IPS-NIHi7 (cell line): ENCODE measurements at regions not wholly inside any gene's neighbourhood (a gene's known extent, or its start where the extent isn't known, plus 50 kb on each side); places are given as distances from the start of the nearest gene placed in this dataset.

Experiments used
- DNase-seq: peaks from one replicate; pipeline ENCODE4 v3.0.0; 2012; ENCODE audit warnings: mixed read lengths; ENCODE audit errors: extremely low spot score

DNA sequence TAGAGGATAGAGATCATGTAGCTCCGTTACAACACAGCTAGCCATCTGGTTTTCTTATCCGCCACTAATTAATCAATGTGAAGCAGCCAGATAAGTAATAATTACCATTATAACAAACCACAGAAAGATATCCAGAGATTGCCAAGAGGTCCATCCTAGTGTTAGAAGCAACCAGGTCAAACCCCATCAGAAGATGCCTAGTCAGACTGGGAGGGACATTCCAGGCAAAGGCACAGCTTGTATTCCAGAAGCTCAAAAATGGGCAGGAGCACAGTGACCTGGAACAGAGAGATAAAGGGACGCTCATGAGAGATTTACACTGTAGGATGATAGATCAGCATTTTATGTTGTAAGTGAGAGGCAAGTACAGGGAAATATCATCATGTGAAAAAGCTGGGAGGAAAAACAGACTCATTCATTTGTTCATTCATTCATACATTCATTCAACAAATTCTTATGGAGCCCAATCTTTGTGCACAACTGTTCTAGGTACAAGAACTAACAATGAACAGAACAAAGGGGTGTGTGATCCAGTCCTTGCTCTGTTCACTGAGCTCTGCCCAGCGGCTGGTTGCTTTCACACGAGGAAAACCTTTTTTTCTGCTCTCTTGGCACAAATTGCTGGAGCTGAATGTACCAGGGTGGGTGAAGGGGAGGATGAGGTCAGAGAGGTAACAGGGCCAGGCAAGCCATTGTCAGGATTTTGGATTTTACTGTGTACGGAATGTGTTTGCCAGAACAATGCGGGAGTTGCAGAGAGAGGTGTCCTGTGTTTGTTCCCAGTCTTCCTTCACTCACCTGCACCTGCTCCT lies 240.8 kb upstream of the FGGY start:
- DNase-seq: no peak

DNA sequence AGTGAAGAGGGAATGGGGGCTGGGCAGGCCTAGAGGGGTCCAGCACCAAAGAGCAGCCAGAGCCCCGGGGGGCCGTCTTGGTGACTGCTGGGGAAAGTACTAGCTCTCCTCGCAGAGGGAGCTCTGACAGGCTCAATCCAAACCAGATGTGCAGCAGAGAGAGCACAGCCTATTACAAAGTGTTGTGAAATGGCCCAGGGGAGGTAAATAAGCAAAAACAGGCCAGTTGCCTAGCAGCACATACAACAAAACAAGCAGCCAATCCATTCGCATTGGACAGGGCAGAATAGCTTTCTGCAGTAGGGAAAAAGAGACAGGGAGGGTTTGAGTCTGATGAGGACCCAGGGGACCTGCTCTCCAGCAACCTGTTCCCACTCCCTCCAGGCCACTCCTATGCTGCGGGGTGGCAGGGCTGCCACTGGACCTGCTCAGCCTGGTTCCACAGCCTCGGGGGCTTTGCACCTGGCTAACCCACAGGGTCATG lies 239.6 kb upstream of the FGGY start:
- DNase-seq: peak; percentile 53

DNA sequence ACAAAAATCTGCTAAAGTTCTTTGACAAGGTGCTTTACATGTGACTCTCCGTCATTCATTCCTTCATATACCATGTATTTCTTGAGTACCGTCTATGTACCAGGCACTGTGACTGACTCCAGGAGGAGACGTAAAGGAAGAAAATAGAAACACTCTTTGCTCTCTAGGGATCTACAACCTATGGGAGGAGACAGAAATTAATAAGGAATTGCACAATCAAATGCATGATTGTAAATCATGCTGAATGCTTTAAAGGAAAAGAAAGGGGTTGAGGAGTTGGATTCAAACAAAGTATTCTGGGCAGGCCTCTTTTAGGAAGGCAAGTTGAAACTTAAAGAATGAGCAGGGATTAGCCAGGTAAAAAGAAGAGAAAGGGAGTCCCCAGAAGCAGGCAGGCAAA lies 239.1 kb upstream of the FGGY start:
- DNase-seq: no peak

DNA sequence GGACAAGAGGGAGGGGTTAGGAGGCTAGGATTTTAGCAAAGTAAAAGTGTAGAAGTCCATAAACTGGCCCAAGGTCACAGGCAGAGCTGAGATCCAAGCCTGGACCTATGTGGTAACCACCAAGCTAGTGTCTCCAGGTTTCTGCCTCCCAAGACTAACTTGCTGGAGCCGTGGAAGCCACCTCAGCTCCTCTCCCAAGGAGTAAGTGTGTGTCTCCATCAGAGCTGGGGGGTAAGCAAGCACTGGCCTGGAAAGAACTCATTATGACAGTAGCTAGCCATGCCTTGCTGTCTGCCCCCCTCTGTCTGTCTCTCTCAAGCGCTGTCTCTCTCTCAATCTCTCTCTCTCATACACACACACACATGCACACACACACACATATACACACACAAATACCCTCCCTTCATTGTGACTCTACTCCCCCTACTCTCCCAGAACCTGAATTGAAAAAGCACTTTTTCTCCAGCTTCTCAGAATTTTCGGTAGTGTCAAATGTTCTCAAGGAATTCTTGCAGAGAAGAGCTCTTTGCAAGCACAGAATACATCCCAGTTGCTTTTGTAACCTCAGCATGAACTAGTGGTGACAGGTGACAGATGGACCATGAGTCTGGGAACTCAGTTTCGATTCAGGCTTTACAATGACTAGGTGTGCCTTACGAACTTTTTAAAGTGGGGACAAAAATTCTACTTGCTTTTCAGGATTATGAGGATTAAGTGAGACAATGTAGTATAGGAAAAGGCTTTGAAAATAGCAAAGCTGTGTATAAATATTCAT lies 238.0 kb upstream of the FGGY start:
- no peak for DNase-seq

DNA sequence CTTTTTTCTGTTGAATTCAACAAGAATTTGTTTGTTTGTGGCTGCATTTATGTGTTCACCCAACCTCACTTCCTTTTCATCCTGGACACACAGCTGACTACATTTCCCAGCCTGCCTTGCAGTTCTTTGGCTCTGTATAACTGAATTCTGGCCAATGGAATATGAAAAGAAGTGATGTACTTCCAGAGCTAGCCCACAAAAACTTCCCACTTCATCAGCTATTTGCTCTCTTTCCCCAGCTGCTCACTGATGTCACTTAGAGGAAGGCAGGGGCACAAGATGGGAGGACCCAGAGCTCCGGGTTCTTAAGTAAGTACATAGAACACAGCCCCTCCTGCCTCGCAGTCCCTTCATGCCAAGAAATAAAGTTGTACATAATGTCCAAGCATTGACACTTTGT lies 235.0 kb upstream of the FGGY start:
- DNase-seq: no peak

DNA sequence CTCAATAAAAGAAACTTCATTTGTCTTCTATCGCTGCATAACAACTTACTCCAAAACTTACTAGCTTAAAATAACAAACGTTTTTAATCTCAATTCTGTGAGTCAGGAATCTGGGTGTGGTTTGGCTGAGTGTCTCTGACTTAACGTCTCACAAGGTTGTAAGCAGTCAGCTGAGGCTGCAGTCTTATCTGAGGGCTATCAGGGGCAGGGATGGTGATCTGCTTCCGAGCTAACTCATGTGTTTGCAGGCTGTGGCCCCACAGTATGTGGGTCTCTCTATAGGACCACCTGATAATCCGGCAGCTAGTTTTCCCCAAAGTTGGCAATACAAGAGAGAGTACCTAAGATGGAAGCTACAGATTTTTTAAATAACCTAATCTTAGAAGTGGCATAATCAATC lies 234.2 kb upstream of the FGGY start:
- no peak for DNase-seq

DNA sequence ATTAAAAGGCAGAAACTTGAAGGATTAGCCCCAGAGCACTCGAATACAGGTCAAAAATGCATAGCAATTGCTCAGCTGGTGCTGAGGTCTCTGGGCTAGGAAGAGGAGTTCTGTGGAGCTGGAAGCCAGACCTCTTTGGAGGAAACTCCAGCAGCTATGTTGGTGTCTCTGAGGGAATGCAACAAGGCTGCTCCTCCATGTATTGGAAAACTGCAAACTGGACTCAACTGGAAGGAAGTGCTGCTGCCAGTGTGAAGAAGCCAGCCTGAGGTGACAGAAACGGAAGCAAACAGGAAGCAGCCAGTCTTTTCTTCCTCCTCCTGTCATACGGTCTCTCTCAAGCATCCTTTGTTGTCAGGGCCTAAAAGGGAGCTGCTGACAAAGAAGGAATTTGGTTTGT lies 233.4 kb upstream of the FGGY start:
- no peak for DNase-seq

DNA sequence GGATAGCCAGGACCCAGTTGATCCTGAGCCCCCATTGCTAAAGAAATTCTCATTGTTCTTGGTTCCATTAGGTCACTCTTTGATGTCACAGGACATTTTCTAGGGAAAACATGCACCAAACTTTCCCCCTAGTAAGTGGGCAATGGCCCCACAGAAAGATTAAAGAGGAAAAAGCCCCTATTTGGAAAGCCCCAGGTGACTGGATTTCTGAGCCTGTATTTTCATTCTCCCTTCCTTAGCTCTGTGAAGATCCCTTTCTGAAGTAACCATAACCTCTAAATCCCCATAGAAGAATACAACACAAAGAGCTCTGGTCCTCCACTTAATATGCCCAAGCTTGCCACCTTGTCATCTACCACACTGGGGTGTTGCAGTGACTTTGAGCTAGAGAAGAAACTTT lies 232.3 kb upstream of the FGGY start:
- no peak for DNase-seq

DNA sequence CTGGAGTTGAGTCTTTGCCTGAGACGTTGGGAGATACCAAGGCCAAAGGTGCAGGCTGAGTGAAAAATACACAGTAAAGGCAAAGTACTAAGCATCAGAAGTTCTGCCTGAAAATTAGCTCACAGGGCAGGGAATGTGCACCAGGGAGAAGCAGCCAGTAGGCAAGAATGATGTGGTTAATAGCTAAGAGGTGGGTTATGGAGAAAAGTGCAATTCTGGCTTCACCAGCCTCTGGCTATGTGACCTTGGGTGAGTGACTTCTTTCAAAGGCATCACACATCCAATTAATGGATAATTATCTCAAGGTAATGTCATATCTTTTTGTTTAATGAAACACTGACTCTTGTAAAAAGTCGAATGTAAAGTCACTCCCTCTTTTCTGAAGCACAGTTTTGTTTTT lies 230.7 kb upstream of the FGGY start:
- no peak for DNase-seq

DNA sequence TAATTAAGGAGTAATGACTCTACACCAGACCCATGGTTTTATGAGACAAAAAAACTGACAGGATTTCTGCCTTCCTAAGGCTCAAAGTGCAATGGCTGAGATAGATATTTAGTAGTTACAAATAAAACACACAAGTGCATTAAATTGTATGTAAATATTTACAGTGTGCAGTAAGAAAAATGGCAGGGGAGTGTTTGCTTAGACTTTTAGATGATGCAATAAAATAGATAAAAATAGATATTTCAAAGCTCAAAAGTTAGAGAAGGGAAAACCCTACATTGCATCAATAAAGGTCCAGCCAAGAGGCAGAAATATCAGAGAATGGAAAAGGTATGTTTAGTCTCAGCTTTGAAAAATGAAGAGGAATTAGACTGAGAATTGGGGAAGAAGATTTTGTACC lies 226.3 kb upstream of the FGGY start:
- DNase-seq: no peak

DNA sequence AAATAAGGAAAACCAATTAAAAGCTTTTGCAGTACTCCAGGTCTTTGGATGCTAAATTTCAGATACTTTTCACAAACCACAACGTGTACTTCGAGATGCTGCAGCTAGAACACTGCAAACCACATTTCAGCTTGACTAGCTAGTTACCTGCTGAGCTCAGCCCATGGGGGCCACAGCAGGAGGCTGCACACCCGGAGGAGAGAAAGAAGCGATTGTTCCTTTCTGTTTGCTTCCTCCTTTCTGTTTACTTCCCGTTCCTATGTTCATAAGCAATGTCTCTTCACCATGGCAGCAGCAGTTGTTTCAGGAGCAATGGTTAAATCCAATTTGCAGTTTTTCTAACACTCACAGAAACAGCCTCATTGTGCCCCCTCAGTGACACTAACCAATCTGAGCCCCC lies 225.6 kb upstream of the FGGY start:
- DNase-seq: no peak

DNA sequence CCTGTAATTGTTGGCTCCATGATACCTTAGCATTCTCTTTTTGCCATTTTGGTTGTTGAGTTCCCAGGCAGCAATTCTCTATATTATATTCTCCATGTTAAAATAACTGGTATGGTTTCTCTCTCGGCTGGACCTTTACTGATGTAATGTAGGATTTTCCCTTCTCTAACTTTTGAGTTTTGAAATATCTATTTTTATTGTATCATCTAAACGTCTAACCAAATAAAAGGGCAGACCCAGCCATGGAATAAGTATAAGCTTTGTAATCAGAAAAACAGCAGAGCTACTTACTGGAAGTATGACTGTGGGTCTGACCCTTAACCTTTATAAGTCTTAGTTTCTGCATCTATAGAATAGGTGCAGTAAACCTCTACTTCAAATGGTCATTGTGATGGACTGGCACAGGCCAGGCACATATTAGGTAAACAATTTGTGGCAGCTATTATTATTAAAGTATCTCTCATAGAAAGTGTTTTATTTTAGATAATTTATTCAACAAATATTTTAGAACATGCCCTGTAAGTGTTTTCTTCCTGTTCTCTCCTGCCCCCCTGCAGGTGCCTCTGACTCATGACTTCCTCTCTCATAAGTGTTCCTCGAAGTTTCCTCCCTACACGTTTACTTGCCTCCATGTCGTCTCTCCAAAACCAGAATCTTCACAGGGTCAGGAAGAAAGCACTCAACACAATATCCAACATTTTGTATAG lies 224.9 kb upstream of the FGGY start:
- DNase-seq: no peak

DNA sequence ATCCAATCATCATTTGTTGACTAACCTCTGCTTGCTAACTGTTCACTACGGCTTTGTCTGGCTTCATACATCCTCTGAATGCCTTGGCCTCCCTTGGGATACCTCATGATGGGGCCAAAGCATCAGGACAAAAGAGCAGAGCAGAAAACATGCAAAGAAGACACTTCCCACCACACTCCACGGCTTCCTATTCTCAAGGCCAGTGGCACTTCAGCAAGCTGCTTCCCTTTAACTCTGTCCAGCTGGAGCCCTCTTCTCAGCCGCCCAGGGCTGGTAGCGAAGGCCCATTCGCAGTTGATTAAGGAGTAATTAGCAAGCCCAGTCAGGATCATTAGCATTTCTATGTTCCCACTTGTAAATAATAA lies 224.3 kb upstream of the FGGY start:
- no peak for DNase-seq

DNA sequence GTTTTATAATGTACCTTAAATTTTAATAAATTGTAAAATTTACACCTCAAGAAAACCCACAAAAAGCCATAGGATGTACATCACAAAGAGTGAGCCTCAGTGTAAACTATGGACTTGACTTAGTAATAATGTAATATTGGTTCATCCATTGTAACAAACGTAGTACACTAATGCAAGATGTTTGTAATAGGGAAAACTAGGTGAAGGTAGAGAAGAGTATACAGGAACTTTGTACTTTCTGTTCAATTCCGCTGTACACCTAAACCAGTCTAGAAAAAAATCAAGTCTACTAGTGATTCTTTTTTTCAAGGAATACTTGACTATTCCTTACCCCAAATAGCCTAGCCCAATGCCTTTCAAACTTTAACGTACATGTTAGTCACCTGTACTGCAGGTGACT lies 222.3 kb upstream of the FGGY start:
- no peak for DNase-seq

DNA sequence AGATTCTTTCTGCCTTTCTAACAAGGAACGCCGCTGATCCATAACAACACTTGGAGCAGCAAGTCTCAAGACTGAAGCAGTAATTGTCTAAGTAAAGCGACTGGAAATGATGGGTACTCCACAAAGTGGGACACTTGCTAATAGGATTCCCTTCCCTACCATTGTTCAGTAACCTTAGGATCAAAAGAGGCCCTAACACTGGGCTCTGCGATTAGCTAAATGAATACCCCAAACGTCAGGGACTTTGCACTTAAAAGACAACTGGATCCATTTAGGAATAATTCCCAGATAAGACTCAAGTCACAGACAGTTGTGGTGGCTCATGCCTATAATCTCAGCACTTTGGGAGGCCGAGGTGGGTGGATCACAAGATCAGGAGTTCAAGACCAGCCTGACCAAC lies 221.9 kb upstream of the FGGY start:
- DNase-seq: no peak

DNA sequence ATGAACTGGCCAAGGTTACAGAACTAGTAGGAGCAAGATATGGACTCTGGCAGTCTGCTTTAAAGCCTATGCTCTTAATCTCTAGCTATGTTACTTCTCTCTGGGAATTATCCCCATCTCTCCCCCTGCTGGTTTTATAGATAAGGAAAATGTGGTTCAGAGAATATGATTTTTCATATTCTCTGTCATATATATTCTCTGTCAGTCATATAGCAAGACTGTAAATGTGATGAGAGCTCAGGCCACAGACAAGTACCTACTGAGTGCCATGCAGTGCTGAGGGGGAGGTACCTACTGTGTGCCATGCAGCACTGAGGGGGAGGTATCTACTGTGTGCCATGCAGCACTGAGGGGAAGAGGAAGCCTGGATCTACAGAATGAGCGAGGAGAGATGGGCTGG lies 220.3 kb upstream of the FGGY start:
- no peak for DNase-seq

DNA sequence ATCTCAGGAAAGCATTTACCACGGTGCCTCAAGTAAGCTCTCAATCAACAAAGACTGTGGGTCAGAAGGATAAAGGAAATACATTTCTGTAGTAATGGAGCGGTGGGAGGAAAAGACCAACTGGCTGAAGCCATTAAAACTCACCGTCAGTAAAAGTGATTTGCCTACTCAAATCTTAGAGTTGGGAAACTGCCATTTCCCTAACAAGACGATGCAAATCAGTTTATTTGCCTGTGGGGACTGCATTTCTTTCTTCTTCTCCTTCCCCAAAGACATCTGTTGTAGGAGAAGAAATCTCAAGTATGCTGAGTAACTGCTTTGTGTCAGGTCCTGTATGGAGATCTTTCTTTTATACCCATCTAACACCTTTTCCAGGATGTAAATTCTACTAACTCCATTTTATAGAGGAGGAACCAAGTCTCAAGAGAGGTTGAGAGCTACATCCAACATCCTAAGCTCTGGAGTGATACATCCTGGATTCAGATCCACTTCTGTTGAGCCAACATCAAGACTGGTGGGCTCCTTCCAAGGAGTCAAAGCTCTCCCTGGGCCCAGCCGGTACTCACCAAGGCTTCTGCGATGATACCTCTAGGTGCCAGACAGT lies 219.3 kb upstream of the FGGY start:
- DNase-seq: no peak

DNA sequence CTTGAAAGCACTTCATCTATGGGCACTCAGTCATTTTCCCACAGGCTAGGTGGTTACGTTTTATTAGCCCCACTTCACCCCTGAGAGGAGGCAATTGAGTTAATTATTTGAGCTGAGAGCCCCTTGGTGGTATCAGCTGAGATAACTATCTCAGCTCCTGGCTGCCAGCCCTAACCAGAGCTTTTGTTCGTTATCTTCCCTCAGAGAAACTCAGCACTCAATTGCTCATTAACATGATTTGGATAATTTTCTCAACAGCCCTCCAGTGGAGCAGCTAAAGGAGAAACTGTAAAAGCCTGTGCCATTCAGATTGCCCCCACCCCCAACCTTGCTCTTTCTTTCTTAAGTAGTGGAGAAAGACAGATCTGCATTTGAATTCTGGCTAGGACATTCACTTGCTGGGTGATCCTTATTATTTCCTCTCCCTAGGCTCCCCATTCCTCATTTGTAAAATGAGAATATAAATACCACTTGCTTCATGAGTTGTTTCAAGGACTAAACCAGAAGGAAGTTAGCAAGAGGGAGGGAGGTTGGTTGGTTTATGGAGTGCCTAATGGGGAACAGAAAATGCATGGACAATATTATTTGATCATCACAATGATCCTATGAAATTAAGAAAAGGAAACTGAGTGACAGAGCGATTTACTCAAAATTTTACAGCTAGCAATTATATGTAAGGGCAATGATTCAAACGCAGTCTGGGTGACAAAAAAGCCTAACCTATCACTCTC lies 218.7 kb upstream of the FGGY start:
- DNase-seq: peak; percentile 63

DNA sequence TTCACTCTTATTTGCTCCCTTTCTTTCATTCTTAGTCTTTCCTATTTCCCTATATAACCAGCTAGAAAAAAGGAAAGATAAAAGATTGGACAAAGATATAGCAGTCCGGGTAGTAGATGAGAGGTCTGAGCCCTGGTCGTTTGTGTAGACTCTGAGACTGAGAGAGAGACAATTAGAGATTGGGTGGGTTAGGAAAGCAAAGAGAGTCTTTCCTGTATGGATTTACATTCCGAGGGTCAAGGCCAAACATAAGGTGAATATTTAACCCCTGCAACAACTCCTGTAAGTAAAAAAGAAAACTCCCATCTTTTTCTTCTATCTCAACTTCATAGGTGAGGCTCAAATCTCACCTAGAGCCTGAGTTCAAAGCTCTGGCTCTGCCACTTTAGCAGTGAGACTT lies 218.0 kb upstream of the FGGY start:
- DNase-seq: no peak

DNA sequence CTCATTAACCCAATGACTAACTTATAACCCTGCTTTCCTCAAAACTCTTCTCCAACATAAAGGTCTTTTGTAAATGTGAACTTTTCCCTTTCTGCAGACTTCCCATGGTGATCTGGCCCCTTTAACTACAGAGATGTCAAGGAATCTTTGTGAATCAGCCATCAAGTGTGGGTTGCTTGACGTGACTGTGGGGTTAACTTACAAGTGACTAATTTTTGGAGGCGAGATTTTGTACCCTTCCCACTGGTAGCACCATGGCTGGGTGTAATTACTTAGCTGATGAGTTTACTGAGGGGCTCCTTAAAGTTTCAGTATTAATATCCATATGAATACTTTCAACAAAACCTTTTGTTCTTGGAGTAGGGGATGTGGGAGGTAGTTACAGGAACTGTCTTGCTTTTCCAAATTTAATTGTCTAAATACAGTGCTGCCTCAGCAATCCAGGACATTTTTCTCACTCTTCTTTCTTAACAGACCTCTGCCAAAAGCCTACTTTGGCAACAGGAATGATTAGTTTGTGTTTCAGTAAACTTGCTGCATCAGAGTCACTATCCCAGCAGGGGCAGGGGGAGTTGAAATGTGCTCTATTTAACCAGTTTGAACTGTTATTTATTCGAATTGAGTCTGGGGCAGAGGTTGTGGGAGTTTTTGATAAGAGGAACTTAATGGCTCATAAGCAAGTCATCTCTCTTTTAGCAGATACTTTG lies 217.3 kb upstream of the FGGY start:
- no peak for DNase-seq

DNA sequence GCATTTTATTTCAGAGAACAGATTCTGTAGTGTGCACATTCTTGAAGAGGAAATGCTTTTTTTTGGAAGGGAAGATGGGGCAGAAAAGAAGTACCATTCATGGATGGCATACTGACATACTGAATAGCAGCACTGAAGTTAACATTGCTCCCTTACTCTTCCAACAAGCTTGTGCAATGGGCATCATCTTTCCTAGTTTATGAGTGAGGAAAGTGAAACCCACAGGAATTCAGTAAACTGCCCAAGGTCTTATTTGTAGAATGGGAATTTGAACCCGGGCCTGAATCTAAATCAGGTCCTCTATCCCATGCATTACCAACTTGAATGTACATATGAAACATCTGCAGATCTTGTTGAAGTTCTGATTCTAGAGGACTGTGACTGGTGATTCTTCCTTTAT lies 215.7 kb upstream of the FGGY start:
- no peak for DNase-seq
